IMR-90 (cell line): ENCODE measurements at regions not wholly inside any gene's neighbourhood (a gene's known extent, or its start where the extent isn't known, plus 50 kb on each side); places are given as distances from the start of the nearest gene placed in this dataset.

ENCODE experiments used
- ATAC-seq: fragments of 200-7000 bp; cut with Tn5 transposase; 2 replicates; pipeline ENCODE4 v1.9.1; 2020; ENCODE audit warnings: low read depth, mild to moderate bottlenecking, moderate library complexity
- BruUV-seq: library from RNA; stranded (reverse); fragments of 400-500 nt; replicated peaks from 2 replicates; lab custom pipeline; 2021; lab: Mats Ljungman, UMichigan
- CTCF ChIA-PET: fragments of 300-600 bp; formaldehyde crosslinking; extraction: SDS; loops from one replicate; lab custom pipeline; 2021; ENCODE audit warnings: antibody characterized with exemption; lab: Yijun Ruan, JAX
- POLR2A ChIA-PET: fragments of 300-600 bp; sonication (Branson Sonifier 250); formaldehyde crosslinking; loops from one replicate; lab custom pipeline; 2022; ENCODE audit warnings: antibody characterized with exemption; ENCODE audit not compliant: unreplicated experiment; lab: Charles Lee
- DNase-seq: peaks from one replicate; pipeline ENCODE4 v3.0.0; 2013
- H2AFZ ChIP-seq: replicated peaks from 2 replicates; pipeline ENCODE3; 2013; ENCODE audit warnings: low read length, mild to moderate bottlenecking; ENCODE audit not compliant: poor library complexity
- H2AK5ac ChIP-seq: 2 replicates; pipeline ENCODE4 v1.6.1; 2013; ENCODE audit warnings: low read depth, low read length, inconsistent platforms
- H2AK9ac ChIP-seq: replicated peaks from 2 replicates; pipeline ENCODE3; 2013; ENCODE audit warnings: mild to moderate bottlenecking, low read depth, low read length, moderate library complexity; ENCODE audit not compliant: poor library complexity
- H2BK120ac ChIP-seq: 2 replicates; pipeline ENCODE4 v1.6.1; 2013; ENCODE audit warnings: low read depth, low read length, inconsistent platforms
- H2BK15ac ChIP-seq: 3 replicates; pipeline ENCODE4 v1.6.1; 2013; ENCODE audit warnings: low read depth, low read length, inconsistent platforms
- H2BK20ac ChIP-seq: 2 replicates; pipeline ENCODE4 v1.6.1; 2013; ENCODE audit warnings: low read depth, mild to moderate bottlenecking, inconsistent platforms, low read length, moderate library complexity
- H2BK5ac ChIP-seq: 2 replicates; pipeline ENCODE4 v1.6.1; 2013; ENCODE audit warnings: mild to moderate bottlenecking, low read depth, low read length, inconsistent platforms; ENCODE audit not compliant: poor library complexity, severe bottlenecking
- H3K14ac ChIP-seq: replicated peaks from 2 replicates; pipeline ENCODE4 v1.6.1; 2013; ENCODE audit warnings: low read depth, low read length, inconsistent platforms
- H3K18ac ChIP-seq: 2 replicates; pipeline ENCODE4 v1.6.1; 2013; ENCODE audit warnings: low read depth, low read length, control low read depth
- H3K23ac ChIP-seq: 2 replicates; pipeline ENCODE4 v1.6.1; 2013; ENCODE audit warnings: low read depth, low read length, inconsistent platforms
- H3K27ac ChIP-seq: 2 replicates; pipeline ENCODE4 v1.5.1; 2013; ENCODE audit warnings: mild to moderate bottlenecking, control low read depth, low read length; ENCODE audit not compliant: insufficient read depth
- H3K27me3 ChIP-seq: 2 replicates; pipeline ENCODE4 v1.6.1; 2013; ENCODE audit warnings: low read length; ENCODE audit not compliant: control insufficient read depth, insufficient read depth
- H3K36me3 ChIP-seq: 2 replicates; pipeline ENCODE4 v1.6.1; 2013; ENCODE audit warnings: low read length, mixed read lengths; ENCODE audit not compliant: control insufficient read depth, insufficient read depth
- H3K4ac ChIP-seq: 2 replicates; pipeline ENCODE4 v1.6.1; 2013; ENCODE audit warnings: low read depth, low read length, inconsistent platforms
- H3K4me1 ChIP-seq: 2 replicates; pipeline ENCODE4 v1.6.1; 2013; ENCODE audit warnings: low read length, mixed read lengths; ENCODE audit not compliant: control insufficient read depth, insufficient read depth
- H3K4me2 ChIP-seq: 2 replicates; pipeline ENCODE4 v1.6.1; 2013; ENCODE audit warnings: low read depth, mild to moderate bottlenecking, control low read depth, low read length, moderate library complexity
- H3K4me3 ChIP-seq: 2 replicates; pipeline ENCODE4 v1.5.1; 2013; ENCODE audit warnings: low read depth, mild to moderate bottlenecking, control low read depth, low read length, moderate library complexity; ENCODE audit not compliant: insufficient read depth
- H3K56ac ChIP-seq: 2 replicates; pipeline ENCODE4 v1.6.1; 2013; ENCODE audit warnings: low read length, inconsistent platforms; ENCODE audit not compliant: insufficient read depth; ENCODE audit errors: extremely low read depth
- H3K79me1 ChIP-seq, 2 experiments: 2 replicates each; pipeline ENCODE4 v1.6.1; 2013; ENCODE audit warnings: low read length in 2 of 2, inconsistent platforms in 1 of 2, low read depth in 1 of 2
- H3K9ac ChIP-seq: 2 replicates; pipeline ENCODE4 v1.6.1; 2013; ENCODE audit warnings: low read depth, low read length, control low read depth
- H3K9me1 ChIP-seq: 2 replicates; pipeline ENCODE4 v1.6.1; 2013; ENCODE audit warnings: low read length, inconsistent platforms; ENCODE audit not compliant: insufficient read depth
- H3K9me3 ChIP-seq: 2 replicates; pipeline ENCODE4 v1.6.1; 2013; ENCODE audit warnings: low read length; ENCODE audit not compliant: control insufficient read depth, insufficient read depth
- H4K20me1 ChIP-seq: 2 replicates; pipeline ENCODE4 v1.6.1; 2013; ENCODE audit warnings: low read length, inconsistent platforms; ENCODE audit not compliant: insufficient read depth
- H4K5ac ChIP-seq: 2 replicates; pipeline ENCODE4 v1.6.1; 2013; ENCODE audit warnings: mild to moderate bottlenecking, low read depth, low read length, control low read depth
- H4K8ac ChIP-seq, 2 experiments: 2 replicates each; pipeline ENCODE4 v1.6.1; 2013; ENCODE audit warnings: low read depth in 2 of 2, low read length in 2 of 2, control low read depth in 1 of 2, inconsistent platforms in 1 of 2
- H4K91ac ChIP-seq: 2 replicates; pipeline ENCODE4 v1.6.1; 2013; ENCODE audit warnings: low read depth, low read length, inconsistent platforms; ENCODE audit not compliant: insufficient read depth
- BHLHE40 ChIP-seq: fragments of 150-350 bp; IDR thresholded peaks from 2 replicates; pipeline ENCODE4 v1.6.1; 2016; ENCODE audit warnings: mild to moderate bottlenecking, low read depth, low read length
- CEBPB ChIP-seq: IDR thresholded peaks from 2 replicates; pipeline ENCODE4 v1.6.1; 2012; ENCODE audit warnings: low read depth, low read length, improper control_type of control experiment
- FOS ChIP-seq: fragments of 150-350 bp; IDR thresholded peaks from 2 replicates; pipeline ENCODE4 v1.6.1; 2016; ENCODE audit warnings: low read depth, low read length
- MAZ ChIP-seq: IDR thresholded peaks from 2 replicates; pipeline ENCODE4 v1.6.1; 2012; ENCODE audit warnings: low read depth, mild to moderate bottlenecking, low read length, improper control_type of control experiment, moderate library complexity, borderline replicate concordance
- MXI1 ChIP-seq: IDR thresholded peaks from 2 replicates; pipeline ENCODE4 v1.6.1; 2012; ENCODE audit warnings: low read depth, mild to moderate bottlenecking, low read length, moderate library complexity, borderline replicate concordance
- POLR2A ChIP-seq: IDR thresholded peaks from 2 replicates; pipeline ENCODE4 v1.6.1; 2012; ENCODE audit warnings: mild to moderate bottlenecking, low read depth, low read length
- RFX5 ChIP-seq: IDR thresholded peaks from 2 replicates; pipeline ENCODE4 v1.8.0; 2012; ENCODE audit warnings: low read depth, mild to moderate bottlenecking, low read length, moderate library complexity
- WGBS, 2 experiments: methylation state at CpG; one replicate each; pipeline versions ENCODE4 v1.1.5 to v1.1.7; 2013; ENCODE audit warnings: missing lambda C conversion rate in 2 of 2; ENCODE audit not compliant: insufficient read length in 1 of 2; ENCODE audit errors: extremely low coverage in 2 of 2; 5-methylcytosine and 5-hydroxymethylcytosine counted together
- dilution Hi-C: fragments of 300-500 bp; cut with HindIII; formaldehyde crosslinking; loops from one replicate; pipeline ENCODE4 v1.14.3; 2018; ENCODE audit warnings: low sequenced_read_pairs; ENCODE audit not compliant: unreplicated experiment
- in situ Hi-C: fragments of 300-500 bp; cut with MboI; formaldehyde crosslinking; loops from 3 replicates; pipeline ENCODE4 v1.14.3; 2019; ENCODE audit warnings: low sequenced_read_pairs, inconsistent platforms, mixed read lengths
- intact Hi-C: fragments of 100-400 bp; cut with micrococcal nuclease; formaldehyde crosslinking; loops from 2 replicates; pipeline ENCODE4 v1.10.0; 2022
- TF ChIP-seq, protein P1 (sequence below): conservative IDR thresholded peaks from 2 replicates; pipeline ENCODE4 v1.5.1; 2012; ENCODE audit warnings: mild to moderate bottlenecking, low read depth, low read length, improper control_type of control experiment

- POLR2A ChIA-PET, result no interaction called here
- DNase-seq (no peak), ATAC-seq (no peak)
- no peak overlapping the region for H3K9ac ChIP-seq
- no peak for TF ChIP-seq CEBPB
- no peak for TF ChIP-seq BHLHE40
- no peak for TF ChIP-seq MAZ
- TF ChIP-seq MXI1, result no peak
- no peak for TF ChIP-seq POLR2A
- TF ChIP-seq FOS, result no peak
- no peak for TF ChIP-seq RFX5
- TF ChIP-seq, protein P1, sequence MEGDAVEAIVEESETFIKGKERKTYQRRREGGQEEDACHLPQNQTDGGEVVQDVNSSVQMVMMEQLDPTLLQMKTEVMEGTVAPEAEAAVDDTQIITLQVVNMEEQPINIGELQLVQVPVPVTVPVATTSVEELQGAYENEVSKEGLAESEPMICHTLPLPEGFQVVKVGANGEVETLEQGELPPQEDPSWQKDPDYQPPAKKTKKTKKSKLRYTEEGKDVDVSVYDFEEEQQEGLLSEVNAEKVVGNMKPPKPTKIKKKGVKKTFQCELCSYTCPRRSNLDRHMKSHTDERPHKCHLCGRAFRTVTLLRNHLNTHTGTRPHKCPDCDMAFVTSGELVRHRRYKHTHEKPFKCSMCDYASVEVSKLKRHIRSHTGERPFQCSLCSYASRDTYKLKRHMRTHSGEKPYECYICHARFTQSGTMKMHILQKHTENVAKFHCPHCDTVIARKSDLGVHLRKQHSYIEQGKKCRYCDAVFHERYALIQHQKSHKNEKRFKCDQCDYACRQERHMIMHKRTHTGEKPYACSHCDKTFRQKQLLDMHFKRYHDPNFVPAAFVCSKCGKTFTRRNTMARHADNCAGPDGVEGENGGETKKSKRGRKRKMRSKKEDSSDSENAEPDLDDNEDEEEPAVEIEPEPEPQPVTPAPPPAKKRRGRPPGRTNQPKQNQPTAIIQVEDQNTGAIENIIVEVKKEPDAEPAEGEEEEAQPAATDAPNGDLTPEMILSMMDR, result no peak
- H3K9me1 ChIP-seq, result no peaks in the 10 kb centered on the region
- H2BK120ac ChIP-seq, result no peak overlapping the region
- H4K5ac ChIP-seq, result no peak overlapping the region
- H4K91ac ChIP-seq, result no peak overlapping the region
- H3K4me3 ChIP-seq, result no peak overlapping the region
- no peak overlapping the region for H3K18ac ChIP-seq
- H3K14ac ChIP-seq, result no peak overlapping the region
- CTCF ChIA-PET, result no interaction called here
- H3K4me2 ChIP-seq, result no peak overlapping the region
- no peaks in the 10 kb centered on the region for H3K79me1 ChIP-seq
- H3K23ac ChIP-seq, result no peak overlapping the region
- H4K20me1 ChIP-seq, result no peaks in the 10 kb centered on the region
- H3K36me3 ChIP-seq, result no peaks in the 10 kb centered on the region
- in situ Hi-C loops (no loop called here), intact Hi-C loops (no loop called here), dilution Hi-C loops (no loop called here)
- no peak overlapping the region for H3K4ac ChIP-seq
- no peak overlapping the region for H2BK20ac ChIP-seq
- H2AK9ac ChIP-seq, result no peak overlapping the region
- H2BK5ac ChIP-seq, result no peak overlapping the region
- H4K8ac ChIP-seq, result no peak overlapping the region
- no CpG with 5 or more reads among the region's 1 CpG for WGBS, 2 experiments
- H2AK5ac ChIP-seq, result no peak overlapping the region
- no peak overlapping the region for H2AFZ ChIP-seq
- no peaks in the 10 kb centered on the region for H3K4me1 ChIP-seq
- no peaks in the 10 kb centered on the region for H3K9me3 ChIP-seq
- H2BK15ac ChIP-seq, result no peak overlapping the region; the same call in 2 of the 3 replicates
- H3K56ac ChIP-seq, result no peak overlapping the region
- peaks cover 6% of the 10 kb centered on the region for H3K27me3 ChIP-seq
- no TSS peak for BruUV-seq
- no peak overlapping the region for H3K27ac ChIP-seq
Measured at GRCh38 chr4:26213317-26213716, 107.5 kb upstream of the RBPJ start.
